DND-41 (cell line): ENCODE measurements at regions not wholly inside any gene's neighbourhood (a gene's known extent, or its start where the extent isn't known, plus 50 kb on each side); places are given as distances from the start of the nearest gene placed in this dataset.

Experiments
- ATAC-seq: fragments of 200-7000 bp; cut with Tn5 transposase; 3 replicates; pipeline ENCODE4 v1.9.1; 2021; ENCODE audit warnings: low read depth; ENCODE audit not compliant: insufficient read depth
- DNase-seq: peaks from one replicate; pipeline ENCODE4 v3.0.0-alpha.2; 2020
- H2AFZ ChIP-seq: 2 replicates; pipeline ENCODE4 v1.6.0; 2012; ENCODE audit warnings: low read depth, low read length
- H3K27ac ChIP-seq: 2 replicates; pipeline ENCODE4 v1.5.1; 2012; ENCODE audit warnings: low read length, inconsistent platforms
- H3K27me3 ChIP-seq: fragments of 200-600 bp; sonication (generic); 2 replicates; pipeline ENCODE4 v1.6.0; 2012; ENCODE audit warnings: low read length, mild to moderate bottlenecking, inconsistent platforms; ENCODE audit not compliant: insufficient read depth, poor library complexity
- H3K36me3 ChIP-seq: 2 replicates; pipeline ENCODE4 v1.5.1; 2012; ENCODE audit warnings: low read length, inconsistent platforms; ENCODE audit not compliant: insufficient read depth
- H3K4me1 ChIP-seq: 2 replicates; pipeline ENCODE4 v1.5.1; 2012; ENCODE audit warnings: mild to moderate bottlenecking, low read length; ENCODE audit not compliant: insufficient read depth
- H3K4me2 ChIP-seq: 2 replicates; pipeline ENCODE4 v1.6.0; 2012; ENCODE audit warnings: mild to moderate bottlenecking, moderate library complexity, low read length, inconsistent platforms; ENCODE audit not compliant: insufficient read depth
- H3K4me3 ChIP-seq, 2 experiments: fragments of 200-600 bp in 1 of 2; shearing (Covaris generic) in 1 of 2; 2 replicates each; pipeline ENCODE4 v1.5.1; 2012 to 2016; ENCODE audit warnings: inconsistent platforms in 2 of 2, low read length in 2 of 2, mild to moderate bottlenecking in 2 of 2, low read depth in 1 of 2, moderate library complexity in 1 of 2
- H3K79me2 ChIP-seq: 2 replicates; pipeline ENCODE4 v1.6.0; 2012; ENCODE audit warnings: low read length, inconsistent platforms; ENCODE audit not compliant: insufficient read depth
- H3K9ac ChIP-seq: 2 replicates; pipeline ENCODE4 v1.6.0; 2012; ENCODE audit warnings: low read depth, mild to moderate bottlenecking, inconsistent platforms, low read length, moderate library complexity
- H3K9me3 ChIP-seq: 2 replicates; pipeline ENCODE4 v1.5.1; 2012; ENCODE audit warnings: low read length, moderate library complexity, mild to moderate bottlenecking, inconsistent platforms; ENCODE audit not compliant: insufficient read depth, severe bottlenecking
- H4K20me1 ChIP-seq: 2 replicates; pipeline ENCODE4 v1.6.0; 2012; ENCODE audit warnings: low read length; ENCODE audit not compliant: insufficient read depth
- EZH2 ChIP-seq: IDR thresholded peaks from 3 replicates; pipeline ENCODE4 v1.6.1; 2012; ENCODE audit warnings: borderline replicate concordance, low read depth, mild to moderate bottlenecking, moderate library complexity, low read length, inconsistent platforms; ENCODE audit not compliant: severe bottlenecking
- TF ChIP-seq, protein P1 (sequence below): IDR thresholded peaks from 2 replicates; pipeline ENCODE4 v1.5.1; 2012; ENCODE audit warnings: borderline replicate concordance, low read length, moderate library complexity, mild to moderate bottlenecking; ENCODE audit not compliant: poor library complexity, severe bottlenecking; ENCODE audit errors: extremely low read depth

DNA sequence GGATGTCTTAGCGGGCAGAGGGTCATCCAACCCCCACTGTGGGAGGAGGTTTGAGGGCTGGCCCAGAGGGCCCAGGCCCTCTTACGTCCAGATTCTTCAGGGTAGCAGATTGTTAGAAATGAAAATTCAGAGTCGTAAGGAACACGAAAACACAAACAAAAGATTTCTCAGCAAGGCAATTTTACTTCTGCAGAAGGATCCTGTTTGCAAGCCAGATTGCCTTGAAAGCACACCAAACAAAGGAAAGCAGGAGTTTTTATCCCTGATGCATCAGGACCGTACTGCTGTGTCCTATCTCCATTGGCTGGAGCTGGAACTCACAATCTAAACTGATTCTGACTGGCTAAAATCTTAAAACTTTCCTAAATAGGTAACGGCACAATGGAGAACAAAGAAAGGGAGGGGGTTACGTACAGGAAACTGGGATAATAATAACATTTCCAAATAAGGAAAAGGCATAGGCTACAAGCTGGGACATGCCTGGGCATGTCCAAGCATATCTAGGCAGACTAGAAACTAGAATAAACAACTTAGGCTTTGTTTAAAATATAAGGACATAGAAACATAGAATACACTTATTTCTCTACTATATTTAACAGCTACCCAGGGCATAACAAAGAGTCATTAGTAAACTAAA lies 97.3 kb upstream of the C2CD4B start:
- Histone ChIP-seq H3K36me3 (no peaks in the 10 kb centered on the region), H3K9me3 (peaks cover 36% of the 10 kb centered on the region), H4K20me1 (no peaks in the 10 kb centered on the region), H3K4me1 (no peaks in the 10 kb centered on the region), H3K4me2 (no peak overlapping the region), H3K4me3 (no peak overlapping the region), H3K27me3 (no peaks in the 10 kb centered on the region), H3K79me2 (no peaks in the 10 kb centered on the region), H3K9ac (no peak overlapping the region), H2AFZ (no peak overlapping the region), H3K27ac (no peak overlapping the region)
- no peak for TF ChIP-seq EZH2
- TF ChIP-seq, protein P1, sequence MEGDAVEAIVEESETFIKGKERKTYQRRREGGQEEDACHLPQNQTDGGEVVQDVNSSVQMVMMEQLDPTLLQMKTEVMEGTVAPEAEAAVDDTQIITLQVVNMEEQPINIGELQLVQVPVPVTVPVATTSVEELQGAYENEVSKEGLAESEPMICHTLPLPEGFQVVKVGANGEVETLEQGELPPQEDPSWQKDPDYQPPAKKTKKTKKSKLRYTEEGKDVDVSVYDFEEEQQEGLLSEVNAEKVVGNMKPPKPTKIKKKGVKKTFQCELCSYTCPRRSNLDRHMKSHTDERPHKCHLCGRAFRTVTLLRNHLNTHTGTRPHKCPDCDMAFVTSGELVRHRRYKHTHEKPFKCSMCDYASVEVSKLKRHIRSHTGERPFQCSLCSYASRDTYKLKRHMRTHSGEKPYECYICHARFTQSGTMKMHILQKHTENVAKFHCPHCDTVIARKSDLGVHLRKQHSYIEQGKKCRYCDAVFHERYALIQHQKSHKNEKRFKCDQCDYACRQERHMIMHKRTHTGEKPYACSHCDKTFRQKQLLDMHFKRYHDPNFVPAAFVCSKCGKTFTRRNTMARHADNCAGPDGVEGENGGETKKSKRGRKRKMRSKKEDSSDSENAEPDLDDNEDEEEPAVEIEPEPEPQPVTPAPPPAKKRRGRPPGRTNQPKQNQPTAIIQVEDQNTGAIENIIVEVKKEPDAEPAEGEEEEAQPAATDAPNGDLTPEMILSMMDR, result no peak
- ATAC-seq, result no peak
- DNase-seq, result no peak

DNA sequence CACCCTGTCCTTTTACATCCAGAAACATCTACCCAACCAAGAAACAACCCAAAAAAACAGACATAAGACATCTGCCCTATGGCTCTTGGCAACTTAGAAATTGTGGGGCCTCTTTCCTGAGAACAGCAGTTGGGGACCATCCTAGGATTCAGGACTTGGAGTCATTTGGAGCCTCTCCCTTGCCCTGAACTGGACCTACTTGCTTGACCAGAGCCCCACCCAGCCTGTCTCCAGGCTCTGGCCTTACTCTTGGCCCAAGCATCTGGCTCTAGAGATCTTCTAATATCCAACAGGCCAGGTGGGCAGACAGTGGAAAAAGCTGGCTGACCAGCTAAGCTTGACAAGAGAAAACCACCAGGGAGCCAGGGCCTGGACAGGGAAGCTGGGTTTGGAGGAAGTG lies 99.1 kb upstream of the C2CD4B start:
- ATAC-seq (no peak), DNase-seq (no peak)
- H3K27me3 ChIP-seq, result no peaks in the 10 kb centered on the region
- no peaks in the 10 kb centered on the region for H3K4me1 ChIP-seq
- TF ChIP-seq, protein P1, result no peak
- TF ChIP-seq EZH2, result no peak
- H3K27ac ChIP-seq, result no peak overlapping the region
- no peak overlapping the region for H2AFZ ChIP-seq
- no peaks in the 10 kb centered on the region for H4K20me1 ChIP-seq
- H3K36me3 ChIP-seq, result no peaks in the 10 kb centered on the region
- peaks cover 52% of the 10 kb centered on the region for H3K9me3 ChIP-seq
- H3K4me3 ChIP-seq, result no peak overlapping the region
- H3K4me2 ChIP-seq, result no peak overlapping the region
- no peak overlapping the region for H3K9ac ChIP-seq
- no peaks in the 10 kb centered on the region for H3K79me2 ChIP-seq

DNA sequence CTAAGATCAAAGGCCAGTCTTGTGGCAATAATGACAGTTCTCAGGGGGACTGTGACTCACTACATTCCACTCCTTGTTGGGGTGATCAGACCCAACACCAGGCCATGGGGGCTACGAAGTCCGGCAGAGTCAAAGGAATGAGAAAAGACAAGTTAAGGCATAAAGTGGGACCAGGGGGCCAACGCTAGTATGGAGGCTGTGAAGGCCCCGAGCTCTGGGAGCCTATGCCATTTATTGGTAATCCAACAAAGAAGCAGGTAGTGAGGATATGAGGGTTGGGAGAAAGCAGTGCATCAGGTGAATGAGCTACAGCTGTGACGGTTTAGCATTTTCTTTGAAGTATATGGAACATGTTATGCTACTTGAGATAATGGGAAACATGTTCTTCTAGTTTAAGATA lies 104.4 kb upstream of the C2CD4B start:
- H2AFZ ChIP-seq, result no peak overlapping the region
- no peaks in the 10 kb centered on the region for H3K27me3 ChIP-seq
- H3K4me1 ChIP-seq, result no peaks in the 10 kb centered on the region
- H3K4me2 ChIP-seq, result no peak overlapping the region
- H3K79me2 ChIP-seq, result no peaks in the 10 kb centered on the region
- peak; percentile 21 for DNase-seq
- H3K9ac ChIP-seq, result no peak overlapping the region
- TF ChIP-seq, protein P1, result no peak
- TF ChIP-seq EZH2, result no peak
- peaks cover 33% of the 10 kb centered on the region for H3K9me3 ChIP-seq
- no peaks in the 10 kb centered on the region for H3K36me3 ChIP-seq
- no peak for ATAC-seq
- H3K27ac ChIP-seq, result no peak overlapping the region
- no peak overlapping the region for H3K4me3 ChIP-seq
- H4K20me1 ChIP-seq, result no peaks in the 10 kb centered on the region
